Stimulated activated CD8-positive, alpha-beta memory T cell treated with anti-CD3 and anti-CD28 coated beads, Interleukin-15, amount 100 ng/mL, for 1 hour (primary cell): ENCODE measurements at regions not wholly inside any gene's neighbourhood (a gene's known extent, or its start where the extent isn't known, plus 50 kb on each side); places are given as distances from the start of the nearest gene placed in this dataset.

Experiments
- DNase-seq: peaks from one replicate; pipeline ENCODE4 v3.0.0-alpha.2; 2020; ENCODE audit warnings: low read depth

DNA sequence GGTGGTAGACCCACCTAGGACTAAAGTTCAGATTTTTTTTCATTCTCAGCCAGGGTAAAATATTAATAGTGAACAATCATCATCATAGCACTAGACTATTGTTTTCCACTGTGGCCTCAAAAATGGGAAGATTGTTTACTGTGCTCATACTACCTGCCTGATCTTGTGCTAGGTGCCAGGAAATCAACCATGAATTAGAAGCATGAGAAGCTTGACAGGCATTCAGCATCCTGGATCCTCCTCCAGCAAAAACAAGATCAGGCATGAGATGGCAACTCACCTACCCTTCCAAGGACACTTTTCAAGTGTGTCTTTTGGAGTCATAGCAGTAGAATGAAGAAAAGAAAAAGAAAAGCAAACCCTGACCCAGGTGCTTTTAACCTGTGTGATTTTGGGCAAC is 174.2 kb downstream of the CYLD start:
- no peak for DNase-seq

DNA sequence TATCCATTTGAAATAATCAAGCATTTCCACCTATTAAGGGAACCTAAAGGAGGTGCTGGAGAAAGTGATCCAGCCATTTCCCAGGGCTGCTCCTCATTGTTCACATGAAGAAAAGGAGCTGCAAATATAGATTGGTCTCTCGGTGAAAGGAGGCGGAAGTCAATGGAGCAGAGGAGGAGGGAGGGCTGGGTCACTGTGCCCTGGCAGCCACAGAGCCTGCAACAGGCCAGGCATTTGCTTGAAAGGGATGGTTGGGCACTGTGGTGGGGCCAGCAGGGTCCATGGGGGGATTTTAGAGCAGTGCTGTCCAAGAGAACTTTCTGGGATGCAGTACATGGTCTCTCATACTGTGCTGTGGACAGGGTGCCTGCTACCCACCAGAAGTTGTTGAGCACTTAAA is 173.2 kb downstream of the CYLD start:
- no peak for DNase-seq

GRCh38 chr16:50910736-50911100 is 168.8 kb downstream of the CYLD start:
- DNase-seq: no peak

DNA sequence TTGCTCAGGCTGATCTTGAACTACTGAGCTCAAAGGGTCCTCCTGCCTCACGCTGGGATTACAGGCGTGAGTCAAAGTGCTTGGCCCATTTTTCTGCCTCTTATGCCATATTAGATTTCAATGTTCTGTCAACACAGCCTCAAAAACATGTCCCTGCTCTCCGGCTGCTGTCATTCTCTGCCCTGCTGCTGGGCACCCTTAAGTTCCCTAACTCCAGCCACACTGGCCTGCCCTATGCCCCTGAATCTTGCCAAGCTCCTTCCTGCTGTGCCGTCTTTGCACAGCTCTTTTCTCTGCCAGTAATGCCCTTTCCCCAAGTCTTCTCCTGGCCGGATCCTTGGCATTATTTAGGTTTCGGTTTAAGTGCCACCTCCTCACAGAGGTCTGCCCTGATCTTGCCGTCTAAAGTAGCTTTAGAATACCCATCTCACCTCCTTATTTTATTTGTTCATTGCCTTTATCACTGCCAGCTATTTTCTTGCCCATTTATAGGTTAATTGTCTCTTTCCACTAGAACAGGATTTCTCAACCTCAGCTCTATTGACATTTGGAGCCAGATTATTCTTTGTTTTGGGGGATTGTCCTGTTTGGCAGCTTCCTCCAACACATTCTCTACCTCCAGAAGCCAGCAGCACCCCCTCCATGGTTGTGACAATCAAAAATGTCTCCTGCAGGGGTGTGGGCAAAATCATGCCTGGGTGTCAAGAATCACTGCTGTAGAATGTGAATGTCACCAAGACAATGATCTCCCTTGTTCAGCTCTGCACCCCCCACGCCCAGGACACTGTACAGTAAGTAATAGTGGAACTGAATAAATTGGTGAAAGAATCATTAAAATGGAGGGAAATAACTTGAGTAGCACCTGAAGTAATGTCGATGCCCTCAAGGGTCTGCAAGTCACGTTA is 168.2 kb downstream of the CYLD start:
- no peak for DNase-seq

- no peak for DNase-seq
Measured at GRCh38 chr16:50908468-50908867, 166.6 kb downstream of the CYLD start.

DNA sequence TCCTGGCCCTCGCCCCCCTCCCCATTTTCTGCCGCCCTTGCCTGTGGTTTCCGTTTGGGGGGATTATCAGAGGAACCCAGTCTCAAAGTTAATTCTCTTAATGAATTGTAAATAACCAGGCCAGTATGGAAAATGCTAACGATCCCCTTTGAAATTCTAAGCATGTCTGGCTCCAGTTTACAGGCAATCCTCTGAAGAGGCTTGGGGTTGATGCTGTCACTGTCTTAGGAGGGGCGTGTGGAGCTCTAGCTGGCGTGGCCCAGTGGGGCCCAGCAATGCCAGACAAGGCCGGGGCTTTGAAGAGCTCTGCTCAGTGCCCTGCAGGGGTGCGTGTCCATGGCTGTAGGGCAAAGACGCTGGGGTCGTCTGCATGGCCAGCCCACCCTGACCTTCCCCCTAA is 164.6 kb downstream of the CYLD start:
- DNase-seq: no peak

DNA sequence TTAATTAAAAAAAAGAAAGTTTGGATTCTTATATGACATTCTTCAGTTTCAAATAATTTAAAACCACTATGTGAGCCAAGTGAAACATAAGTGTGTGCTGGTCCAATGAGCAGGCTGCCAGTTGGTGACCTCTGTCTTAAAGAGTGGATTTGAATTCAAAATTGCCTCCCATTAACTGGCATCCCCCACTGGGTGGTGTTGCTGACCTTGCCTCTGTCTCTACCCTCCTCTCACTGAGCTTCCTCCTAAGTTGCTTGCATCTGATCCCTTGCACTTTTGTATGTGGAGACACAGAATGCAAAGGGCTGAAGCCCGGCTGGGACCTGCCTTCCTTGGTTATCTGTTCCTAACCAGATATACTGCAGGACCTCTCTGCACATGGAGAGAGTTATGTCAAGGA is 160.6 kb downstream of the CYLD start:
- DNase-seq: no peak

GRCh38 chr16:50901062-50901461 is 159.2 kb downstream of the CYLD start:
- DNase-seq: no peak

DNA sequence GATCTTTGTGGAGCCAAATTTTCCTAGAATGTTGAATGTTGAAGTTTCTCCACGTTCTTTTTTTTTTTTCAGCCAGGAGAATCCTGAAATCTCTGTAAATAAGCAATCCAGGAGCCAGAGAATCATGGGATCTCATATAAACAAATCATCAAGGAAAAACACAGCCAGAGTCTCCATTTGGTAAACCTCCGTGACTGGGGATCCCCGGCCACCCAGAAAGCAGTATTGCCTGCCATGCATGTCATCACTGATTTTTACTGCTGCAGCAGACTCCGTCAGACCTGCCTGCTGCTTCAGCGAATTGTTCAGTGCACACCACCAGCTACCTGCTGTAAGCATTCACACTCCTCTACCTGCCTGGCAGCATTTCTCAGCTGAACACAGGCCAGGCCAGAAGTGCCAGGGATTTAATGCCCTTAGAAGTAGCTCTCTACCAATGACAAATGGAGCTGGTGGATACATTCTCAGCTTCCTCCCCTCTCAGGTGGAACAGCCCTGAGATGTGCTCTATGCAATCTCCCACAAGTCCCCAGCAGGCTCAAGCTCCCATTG is 158.6 kb downstream of the CYLD start:
- no peak for DNase-seq

DNA sequence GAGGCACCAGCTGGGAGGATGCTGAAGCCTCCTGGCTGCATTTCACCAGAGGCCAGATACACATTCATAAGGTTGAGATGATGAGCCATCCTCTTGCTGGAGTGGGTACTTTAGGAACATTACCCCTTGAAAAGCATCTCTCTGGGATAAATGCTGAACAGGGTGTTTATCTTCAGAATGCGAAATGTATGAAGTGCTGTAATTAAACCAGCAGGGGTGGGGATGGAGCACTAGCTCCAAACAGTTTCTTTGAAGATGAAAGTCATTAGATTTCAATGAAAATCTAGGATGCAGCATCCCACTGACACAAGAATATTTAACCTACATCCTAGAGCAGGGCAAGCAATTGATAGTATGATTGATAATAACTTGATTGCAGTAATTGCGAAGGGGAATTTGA is 158.1 kb downstream of the CYLD start:
- DNase-seq: no peak

DNA sequence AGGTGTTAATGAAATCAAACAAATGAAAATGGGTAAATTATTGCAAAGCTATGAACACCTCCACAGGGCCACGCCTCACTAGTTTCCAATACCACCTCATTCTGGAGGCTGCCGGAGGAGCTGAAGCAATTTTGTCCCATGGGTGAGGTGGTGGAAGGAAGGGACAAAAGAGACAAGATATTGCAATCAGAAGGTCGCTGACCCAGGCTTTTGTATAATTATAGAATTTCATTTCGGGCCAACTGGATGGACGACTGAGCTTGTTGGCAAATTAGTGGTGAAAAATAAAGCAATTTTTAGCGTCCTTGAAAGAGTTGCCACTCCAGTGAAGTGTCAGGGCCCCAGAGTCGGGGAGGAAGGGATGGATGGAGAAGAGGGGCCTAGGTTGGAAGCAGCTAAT is 147.9 kb downstream of the CYLD start:
- DNase-seq: no peak

GRCh38 chr16:50889276-50889675 is 147.4 kb downstream of the CYLD start:
- no peak for DNase-seq

- no peak for DNase-seq
Measured at GRCh38 chr16:50888486-50889261, 146.8 kb downstream of the CYLD start.

DNA sequence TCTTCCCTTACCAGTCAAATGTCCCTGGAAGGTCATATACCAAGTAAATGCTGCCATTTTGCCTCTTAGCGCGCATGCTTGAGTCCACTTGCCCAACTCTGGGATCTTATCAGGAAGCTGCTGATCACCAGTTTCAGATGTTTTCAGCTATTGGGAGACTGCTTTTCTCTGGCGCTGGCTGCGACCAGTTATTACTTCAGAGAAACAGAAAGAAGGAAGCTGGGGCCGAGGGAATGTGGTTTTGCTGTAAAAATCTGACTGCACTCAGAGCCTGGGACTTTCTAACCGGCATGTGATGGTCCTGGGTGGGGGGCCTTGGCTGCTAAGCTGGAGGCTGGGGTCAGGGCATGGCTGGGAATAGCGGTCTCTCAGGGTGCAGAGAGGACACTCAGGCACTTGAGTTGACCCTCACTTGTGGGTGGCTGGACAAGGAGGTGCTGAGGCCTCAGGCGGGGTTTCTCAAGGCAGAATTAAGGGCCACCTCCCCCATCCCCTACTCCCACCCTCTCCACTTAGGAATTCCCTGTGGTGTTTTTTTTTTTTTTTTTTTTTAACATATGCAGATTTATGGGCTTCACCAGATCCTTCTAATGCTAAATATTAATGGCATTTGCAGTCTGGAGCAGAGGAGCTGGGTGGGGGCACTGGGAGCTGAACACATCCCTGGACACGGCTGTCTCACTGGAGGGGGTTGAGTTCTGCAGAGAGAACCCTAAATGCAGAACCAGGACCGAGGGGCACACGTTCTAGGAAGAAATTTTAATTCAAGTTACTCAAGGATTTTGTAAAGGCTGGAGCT is 145.8 kb downstream of the CYLD start:
- no peak for DNase-seq

DNA sequence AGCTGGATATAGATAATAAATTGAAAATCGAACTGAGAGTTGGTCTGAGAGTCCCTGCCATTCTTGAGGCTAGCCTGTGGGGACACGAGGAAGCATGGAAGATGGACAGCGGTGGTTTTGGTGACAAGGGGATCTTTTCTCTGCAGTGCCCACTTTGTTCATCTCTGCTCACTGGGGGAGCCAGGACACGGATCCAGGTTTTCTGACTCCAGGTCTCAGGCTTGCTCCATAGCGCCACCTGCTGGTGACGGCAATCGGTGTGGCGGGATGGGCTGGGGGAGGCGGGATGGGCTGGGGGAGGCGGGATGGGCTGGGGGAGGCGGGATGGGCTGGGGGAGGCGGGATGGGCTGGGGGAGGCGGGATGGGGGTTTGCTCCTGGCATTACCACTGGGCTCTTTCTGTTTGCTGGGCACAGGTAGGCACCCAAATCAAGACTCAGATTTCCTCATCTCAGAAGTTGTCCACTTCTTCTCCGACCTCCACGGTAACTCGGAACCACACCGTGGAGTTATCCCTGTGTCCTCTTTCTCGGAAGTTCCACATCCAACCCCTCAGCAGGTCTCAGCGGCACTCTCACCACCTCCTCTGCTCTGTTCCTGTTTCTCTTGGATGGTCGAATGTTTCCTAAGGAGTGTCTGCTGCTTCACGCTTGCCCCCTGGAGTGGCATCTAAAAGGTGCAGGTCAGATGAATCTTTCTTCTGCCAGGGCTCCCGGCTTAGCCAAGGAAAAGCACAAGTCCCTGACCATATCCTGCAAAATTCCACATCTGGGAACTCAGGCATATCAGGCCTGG is 142.4 kb downstream of the CYLD start:
- DNase-seq: peak; percentile 1

DNA sequence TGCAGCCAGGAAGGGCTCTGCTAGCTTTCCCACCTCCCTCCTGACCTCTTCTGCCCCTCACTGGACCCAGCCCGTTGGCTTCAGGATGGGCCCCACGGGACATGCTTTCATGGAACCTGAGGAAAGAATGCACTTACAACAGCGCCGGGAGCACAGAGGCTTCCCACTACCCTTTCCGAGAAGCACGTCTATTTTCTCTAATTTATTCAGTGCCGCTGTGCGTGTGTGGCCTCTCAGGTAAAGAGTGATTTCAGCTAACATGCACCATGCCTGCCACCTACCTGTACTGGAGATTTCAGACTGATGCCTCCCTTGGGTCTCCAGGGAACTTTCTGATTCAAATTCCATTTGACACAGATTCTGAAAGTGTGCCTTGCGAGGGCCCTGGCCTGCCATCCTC is 140.1 kb downstream of the CYLD start:
- DNase-seq: no peak

- DNase-seq: no peak
Measured at GRCh38 chr16:50881331-50881830, 139.5 kb downstream of the CYLD start.

DNA sequence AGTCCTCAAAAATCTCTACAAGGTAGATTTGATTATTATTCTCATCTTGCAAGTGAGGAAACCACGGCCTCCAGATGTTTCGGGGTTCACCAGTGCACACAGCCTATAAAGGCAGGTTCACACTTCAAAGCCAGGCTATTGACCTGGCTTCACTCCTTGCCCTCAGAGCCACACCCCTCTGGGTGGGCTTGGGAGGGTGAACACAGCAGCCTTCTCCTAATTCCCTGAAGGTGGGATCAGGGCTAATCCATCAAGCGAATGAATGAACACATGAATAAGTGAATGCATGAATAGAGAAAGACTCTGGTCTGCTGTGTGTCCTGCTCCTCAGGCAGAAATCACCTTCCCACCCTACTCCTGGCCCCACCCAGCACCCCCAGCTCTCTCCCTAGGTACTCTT is 139.0 kb downstream of the CYLD start:
- no peak for DNase-seq

DNA sequence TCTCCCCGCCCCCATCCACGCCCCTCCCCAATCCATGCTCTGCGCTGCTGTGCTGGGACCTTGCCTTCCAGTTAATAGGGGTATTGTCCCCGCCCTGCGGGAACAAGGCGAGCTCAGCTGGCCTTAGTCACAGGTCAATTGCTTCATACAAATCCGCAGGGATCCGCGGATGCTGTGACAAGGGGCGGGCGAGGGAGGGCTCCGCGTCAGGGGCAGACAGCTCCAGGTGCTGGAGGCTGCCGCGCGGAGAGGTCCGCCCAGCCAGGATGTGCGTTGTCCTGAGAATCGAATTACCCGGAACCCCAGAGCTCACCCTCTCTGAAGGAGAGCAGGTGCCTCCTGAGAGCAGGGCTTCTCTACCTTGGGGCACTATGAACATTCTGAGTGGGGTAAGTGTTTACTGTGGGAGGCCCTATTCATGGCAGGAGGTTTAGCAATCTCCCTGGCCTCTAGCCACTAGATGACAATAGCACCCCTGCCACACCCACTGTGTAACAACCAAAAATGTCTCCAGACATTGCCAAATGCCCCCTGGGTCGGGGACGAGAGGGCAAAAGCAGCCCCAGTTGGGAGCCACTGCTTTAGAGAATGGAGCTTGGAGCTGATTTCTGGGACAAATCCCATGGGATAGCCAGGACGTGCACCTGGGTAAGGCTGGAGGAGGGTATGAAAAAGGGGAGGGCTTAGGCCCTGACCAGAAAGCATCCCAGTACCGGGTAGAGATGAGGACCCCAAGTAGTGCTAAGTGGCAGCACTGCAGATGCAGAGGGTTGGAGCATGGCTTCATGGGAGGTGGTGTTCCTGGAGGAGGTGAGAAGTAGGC is 138.2 kb downstream of the CYLD start:
- DNase-seq: no peak

DNA sequence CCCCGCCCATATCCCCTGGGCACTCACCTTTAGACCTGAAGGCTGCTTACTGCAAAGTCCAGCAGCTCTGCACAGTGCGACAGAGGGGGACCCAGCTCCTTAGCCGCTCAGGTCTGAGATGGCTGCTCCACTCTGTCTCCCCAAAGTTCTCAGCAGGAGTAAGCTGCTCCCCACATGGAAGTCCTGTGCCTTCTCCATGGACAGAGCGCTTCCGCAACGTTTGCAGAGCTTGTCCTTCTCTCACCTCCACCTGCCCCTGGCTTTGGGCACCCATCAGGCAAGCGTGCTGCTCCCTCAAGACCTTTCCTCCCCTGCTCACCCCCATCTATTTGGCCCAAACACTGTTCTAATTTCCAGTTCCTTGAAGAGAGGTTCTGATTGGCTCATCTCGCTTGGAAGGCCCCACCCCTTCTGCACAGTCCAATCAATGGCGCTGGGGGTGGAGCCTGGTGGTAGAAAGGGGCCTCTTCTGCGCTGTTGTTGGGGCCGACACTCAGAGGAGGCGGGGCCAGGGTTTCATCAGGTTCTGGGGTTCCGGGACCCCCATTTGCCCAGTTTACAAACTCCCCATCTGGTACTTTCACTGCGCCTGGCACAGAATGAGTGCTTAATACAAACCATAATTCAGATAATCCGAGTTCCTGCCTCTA is 137.2 kb downstream of the CYLD start:
- DNase-seq: no peak
